Choroid plexus epithelial cell (primary cell): ENCODE measurements at regions not wholly inside any gene's neighbourhood (a gene's known extent, or its start where the extent isn't known, plus 50 kb on each side); places are given as distances from the start of the nearest gene placed in this dataset.

Experiments used
- DNase-seq: peaks from one replicate; pipeline ENCODE4 v3.0.0-alpha.2; 2010; ENCODE audit warnings: low read depth
- H3K4me3 ChIP-seq: 2 replicates; pipeline ENCODE4 v1.5.1; 2011; ENCODE audit warnings: low read depth, mild to moderate bottlenecking, control low read depth, low read length, moderate library complexity
- TF ChIP-seq, protein P1 (sequence below): conservative IDR thresholded peaks from 2 replicates; pipeline ENCODE4 v1.5.1; 2011; ENCODE audit warnings: low read depth, mild to moderate bottlenecking, control low read depth, inconsistent platforms, low read length, moderate library complexity

- TF ChIP-seq, protein P1, sequence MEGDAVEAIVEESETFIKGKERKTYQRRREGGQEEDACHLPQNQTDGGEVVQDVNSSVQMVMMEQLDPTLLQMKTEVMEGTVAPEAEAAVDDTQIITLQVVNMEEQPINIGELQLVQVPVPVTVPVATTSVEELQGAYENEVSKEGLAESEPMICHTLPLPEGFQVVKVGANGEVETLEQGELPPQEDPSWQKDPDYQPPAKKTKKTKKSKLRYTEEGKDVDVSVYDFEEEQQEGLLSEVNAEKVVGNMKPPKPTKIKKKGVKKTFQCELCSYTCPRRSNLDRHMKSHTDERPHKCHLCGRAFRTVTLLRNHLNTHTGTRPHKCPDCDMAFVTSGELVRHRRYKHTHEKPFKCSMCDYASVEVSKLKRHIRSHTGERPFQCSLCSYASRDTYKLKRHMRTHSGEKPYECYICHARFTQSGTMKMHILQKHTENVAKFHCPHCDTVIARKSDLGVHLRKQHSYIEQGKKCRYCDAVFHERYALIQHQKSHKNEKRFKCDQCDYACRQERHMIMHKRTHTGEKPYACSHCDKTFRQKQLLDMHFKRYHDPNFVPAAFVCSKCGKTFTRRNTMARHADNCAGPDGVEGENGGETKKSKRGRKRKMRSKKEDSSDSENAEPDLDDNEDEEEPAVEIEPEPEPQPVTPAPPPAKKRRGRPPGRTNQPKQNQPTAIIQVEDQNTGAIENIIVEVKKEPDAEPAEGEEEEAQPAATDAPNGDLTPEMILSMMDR: no peak
- no peak overlapping the region for H3K4me3 ChIP-seq
- DNase-seq: no peak
Observed at GRCh38 chr9:107954312-107954711, 464.7 kb upstream of the KLF4 start.

DNA sequence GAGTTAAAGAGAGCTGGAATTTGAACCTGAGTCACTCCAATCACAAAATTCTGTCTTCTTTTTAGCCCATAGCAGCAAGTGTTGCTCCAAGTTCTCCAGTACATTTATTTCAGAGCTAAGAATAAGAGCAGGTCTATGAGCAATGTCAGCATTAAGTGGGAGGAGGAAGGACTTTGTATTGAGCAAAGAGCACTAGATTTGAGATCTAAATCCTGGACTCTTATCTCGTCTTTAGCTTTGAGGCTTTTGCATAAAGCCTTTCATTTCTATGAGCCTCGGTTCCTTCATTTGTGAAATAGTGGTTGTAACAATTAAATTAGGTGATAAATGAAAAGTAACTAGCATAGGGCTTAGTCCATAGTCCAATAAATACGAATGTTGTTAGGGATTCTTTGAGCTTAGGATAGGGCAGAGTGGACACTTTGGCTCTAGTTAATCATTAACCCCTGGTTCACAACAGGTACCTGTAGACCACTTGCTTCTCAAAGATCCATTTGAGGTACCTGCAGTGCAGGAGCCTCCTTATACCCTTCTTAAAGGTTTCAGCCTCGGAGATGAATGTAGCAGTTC lies 464.1 kb upstream of the KLF4 start:
- TF ChIP-seq, protein P1: no peak
- DNase-seq: no peak
- H3K4me3 ChIP-seq: no peak overlapping the region

DNA sequence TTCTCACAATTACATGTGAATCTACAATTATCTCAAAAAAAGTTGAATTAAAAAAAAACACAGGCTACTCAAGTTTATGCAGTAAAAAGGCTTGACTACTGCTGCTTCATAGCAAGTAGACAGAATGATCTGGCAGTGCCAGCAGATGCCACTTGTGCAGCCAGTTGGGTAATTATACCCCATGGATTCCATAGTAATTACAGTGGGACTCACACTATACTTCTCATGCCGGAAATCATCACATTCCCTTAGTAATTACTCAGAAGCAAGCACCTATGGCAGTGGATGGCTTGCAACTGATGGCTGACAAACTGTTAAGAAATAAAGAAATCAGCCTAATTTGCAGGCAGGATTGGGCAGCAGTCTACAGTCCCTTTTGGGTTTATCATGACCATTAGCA lies 463.2 kb upstream of the KLF4 start:
- TF ChIP-seq, protein P1: no peak
- DNase-seq: no peak
- H3K4me3 ChIP-seq: no peak overlapping the region

DNA sequence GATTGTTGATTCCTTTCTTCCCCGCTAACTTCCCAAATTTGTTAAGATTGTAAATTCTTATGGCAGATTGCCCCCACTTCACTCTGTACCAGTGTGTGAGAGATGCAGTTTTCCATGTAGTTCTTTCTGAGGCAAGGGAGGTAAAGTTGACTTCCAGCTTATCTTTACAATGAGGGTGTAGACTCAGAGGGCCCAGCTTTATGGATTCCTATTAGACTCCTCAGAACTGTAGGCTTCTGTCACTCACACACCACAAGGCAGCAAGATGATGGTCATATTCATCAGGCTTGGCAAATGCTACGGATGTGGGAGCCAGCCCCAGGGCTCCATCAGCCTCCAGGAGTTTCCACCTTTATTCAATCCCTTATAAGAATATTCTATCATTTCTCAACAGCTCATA lies 461.9 kb upstream of the KLF4 start:
- TF ChIP-seq, protein P1: no peak
- no peak overlapping the region for H3K4me3 ChIP-seq
- DNase-seq: no peak

GRCh38 chr9:107949061-107949460 lies 459.5 kb upstream of the KLF4 start:
- TF ChIP-seq, protein P1: no peak
- no peak for DNase-seq

DNA sequence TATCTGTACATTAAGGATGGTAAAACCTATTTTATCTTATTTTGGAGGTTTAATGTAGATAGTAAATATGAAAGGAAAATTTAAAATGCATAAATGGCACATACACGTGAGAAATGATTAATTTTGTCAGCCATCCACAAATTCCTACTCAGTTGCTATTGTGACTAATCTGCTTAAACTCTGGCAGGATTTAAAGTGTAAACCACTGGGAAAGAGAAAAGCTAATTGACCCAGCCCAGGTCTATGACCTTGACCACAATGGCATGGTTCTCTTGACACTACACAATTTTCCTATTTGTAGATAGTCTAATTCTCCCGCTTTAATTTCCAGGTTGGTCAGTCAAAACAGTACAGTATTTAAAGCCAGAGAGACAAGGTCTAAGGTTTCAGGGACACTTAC lies 459.0 kb upstream of the KLF4 start:
- no peak overlapping the region for H3K4me3 ChIP-seq
- DNase-seq: no peak
- TF ChIP-seq, protein P1: no peak

More at GRCh38 chr9:107949061-107949460, 459.5 kb upstream of the KLF4 start:
- no peak overlapping the region for H3K4me3 ChIP-seq

- no peak for DNase-seq
- TF ChIP-seq, protein P1: no peak
- H3K4me3 ChIP-seq: no peak overlapping the region
Observed at GRCh38 chr9:107948086-107948485, 458.5 kb upstream of the KLF4 start.
